ENCODE measurements at regions not wholly inside any gene's neighbourhood (a gene's known extent, or its start where the extent isn't known, plus 50 kb on each side); places are given as distances from the start of the nearest gene placed in this dataset.

DNA sequence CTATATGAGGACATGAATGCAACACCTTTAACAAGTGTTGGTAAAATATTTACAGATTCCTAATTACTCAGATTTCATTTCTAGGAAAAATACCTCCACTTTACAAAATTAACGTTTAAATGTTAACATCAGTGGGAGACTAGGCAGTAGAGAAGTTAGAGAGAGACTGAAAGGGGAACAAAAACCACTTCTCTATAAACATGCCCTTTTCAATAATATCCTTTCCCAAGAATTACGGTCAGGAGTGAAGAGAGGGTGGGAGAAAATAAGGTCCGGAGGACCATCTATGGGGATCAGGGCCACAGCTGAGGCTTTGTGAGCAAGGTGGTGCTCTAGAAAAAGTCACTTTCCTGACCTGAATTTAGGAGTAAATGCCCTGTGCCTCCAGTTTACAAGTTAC is 65.3 kb upstream of the WIPF1 start:
- no peak for DNase-seq (ENCODE audit: low read depth in 1 of 2, low spot score in 1 of 2)
- TF ChIP-seq POLR2AphosphoS5 (IDR thresholded peaks at IDR 0.05; ENCODE audit: low read depth) (no peak), SPI1 (IDR thresholded peaks at IDR 0.05; ENCODE audit: borderline replicate concordance, low read depth) (peak; percentile 51; the same call in 1 of the 2 replicates)
- TF ChIP-seq, protein P1, sequence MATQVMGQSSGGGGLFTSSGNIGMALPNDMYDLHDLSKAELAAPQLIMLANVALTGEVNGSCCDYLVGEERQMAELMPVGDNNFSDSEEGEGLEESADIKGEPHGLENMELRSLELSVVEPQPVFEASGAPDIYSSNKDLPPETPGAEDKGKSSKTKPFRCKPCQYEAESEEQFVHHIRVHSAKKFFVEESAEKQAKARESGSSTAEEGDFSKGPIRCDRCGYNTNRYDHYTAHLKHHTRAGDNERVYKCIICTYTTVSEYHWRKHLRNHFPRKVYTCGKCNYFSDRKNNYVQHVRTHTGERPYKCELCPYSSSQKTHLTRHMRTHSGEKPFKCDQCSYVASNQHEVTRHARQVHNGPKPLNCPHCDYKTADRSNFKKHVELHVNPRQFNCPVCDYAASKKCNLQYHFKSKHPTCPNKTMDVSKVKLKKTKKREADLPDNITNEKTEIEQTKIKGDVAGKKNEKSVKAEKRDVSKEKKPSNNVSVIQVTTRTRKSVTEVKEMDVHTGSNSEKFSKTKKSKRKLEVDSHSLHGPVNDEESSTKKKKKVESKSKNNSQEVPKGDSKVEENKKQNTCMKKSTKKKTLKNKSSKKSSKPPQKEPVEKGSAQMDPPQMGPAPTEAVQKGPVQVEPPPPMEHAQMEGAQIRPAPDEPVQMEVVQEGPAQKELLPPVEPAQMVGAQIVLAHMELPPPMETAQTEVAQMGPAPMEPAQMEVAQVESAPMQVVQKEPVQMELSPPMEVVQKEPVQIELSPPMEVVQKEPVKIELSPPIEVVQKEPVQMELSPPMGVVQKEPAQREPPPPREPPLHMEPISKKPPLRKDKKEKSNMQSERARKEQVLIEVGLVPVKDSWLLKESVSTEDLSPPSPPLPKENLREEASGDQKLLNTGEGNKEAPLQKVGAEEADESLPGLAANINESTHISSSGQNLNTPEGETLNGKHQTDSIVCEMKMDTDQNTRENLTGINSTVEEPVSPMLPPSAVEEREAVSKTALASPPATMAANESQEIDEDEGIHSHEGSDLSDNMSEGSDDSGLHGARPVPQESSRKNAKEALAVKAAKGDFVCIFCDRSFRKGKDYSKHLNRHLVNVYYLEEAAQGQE (IDR thresholded peaks at IDR 0.05; ENCODE audit: insufficient replicate concordance, low read depth) = no peak
- TF ChIP-seq, protein P2, sequence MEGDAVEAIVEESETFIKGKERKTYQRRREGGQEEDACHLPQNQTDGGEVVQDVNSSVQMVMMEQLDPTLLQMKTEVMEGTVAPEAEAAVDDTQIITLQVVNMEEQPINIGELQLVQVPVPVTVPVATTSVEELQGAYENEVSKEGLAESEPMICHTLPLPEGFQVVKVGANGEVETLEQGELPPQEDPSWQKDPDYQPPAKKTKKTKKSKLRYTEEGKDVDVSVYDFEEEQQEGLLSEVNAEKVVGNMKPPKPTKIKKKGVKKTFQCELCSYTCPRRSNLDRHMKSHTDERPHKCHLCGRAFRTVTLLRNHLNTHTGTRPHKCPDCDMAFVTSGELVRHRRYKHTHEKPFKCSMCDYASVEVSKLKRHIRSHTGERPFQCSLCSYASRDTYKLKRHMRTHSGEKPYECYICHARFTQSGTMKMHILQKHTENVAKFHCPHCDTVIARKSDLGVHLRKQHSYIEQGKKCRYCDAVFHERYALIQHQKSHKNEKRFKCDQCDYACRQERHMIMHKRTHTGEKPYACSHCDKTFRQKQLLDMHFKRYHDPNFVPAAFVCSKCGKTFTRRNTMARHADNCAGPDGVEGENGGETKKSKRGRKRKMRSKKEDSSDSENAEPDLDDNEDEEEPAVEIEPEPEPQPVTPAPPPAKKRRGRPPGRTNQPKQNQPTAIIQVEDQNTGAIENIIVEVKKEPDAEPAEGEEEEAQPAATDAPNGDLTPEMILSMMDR (IDR thresholded peaks at IDR 0.05; ENCODE audit: insufficient read depth, low read length) = no peak
- Histone ChIP-seq H3K27ac (replicated peaks) (peak overlapping the region; percentile 59), H3K4me3 (replicated peaks; ENCODE audit: insufficient read depth, low read length) (no peak overlapping the region), H3K27me3 (ENCODE audit: insufficient read depth, poor library complexity, severe bottlenecking) (no peaks in the 10 kb centered on the region)

DNA sequence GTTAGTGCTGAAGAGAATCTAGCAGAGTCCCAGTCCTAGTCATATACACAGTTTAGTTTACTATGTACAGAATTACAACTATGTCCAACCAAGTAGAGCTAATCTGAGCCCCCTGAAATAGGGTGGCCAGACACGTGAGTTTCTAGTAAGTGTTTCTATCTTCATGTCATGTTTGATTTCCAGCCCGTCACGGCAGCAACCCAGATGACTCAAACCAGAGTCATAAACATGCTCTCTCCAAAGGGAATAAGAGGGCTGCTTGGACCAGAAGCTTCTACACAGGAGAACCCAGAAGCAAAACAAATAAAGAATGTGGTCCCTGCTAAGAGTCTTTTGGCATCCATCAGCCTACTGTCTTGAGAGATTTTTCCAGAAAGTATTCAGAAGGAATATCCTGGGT is 64.9 kb upstream of the WIPF1 start:
- no peak for DNase-seq (ENCODE audit: low read depth in 1 of 2, low spot score in 1 of 2)

DNA sequence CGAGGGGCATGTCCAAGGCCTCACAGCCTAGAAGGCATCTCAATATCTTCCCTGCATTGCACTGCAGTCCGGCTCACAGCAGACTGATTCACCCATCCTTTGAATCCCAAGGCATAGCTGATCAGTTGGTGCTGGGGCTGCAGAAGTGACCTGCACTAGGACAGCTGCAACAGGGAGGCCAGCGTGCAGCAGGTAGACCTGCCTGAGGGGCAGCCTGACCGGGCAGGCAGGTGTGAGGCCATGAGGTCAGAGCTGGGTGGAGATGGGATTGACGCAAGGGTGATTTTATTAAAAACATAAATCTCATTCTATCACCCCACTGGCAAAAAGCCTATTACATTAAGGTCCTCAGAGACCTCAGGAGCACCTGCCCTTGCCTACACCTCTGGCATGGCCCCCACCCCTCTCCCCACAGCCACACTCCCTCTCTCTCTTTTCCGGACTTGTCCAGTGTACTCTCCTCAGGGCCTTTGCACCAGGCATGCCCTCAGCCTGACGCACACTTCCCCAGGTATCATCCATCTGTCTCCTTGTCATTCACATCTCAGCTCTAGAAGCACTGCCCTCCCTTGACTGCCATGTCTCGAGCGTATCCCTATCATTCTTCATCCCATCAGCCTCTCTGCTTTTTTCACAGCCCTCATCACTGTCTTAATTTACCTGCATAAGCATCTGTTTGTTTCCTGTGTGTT is 63.5 kb upstream of the WIPF1 start:
- DNase-seq (ENCODE audit: low read depth in 1 of 2, low spot score in 1 of 2) = no peak

More for the DNA sequence above, 64.9 kb upstream of the WIPF1 start:
- no peak overlapping the region for H3K4me3 ChIP-seq (replicated peaks; ENCODE audit: insufficient read depth, low read length)
- no peaks in the 10 kb centered on the region for H3K27me3 ChIP-seq (ENCODE audit: insufficient read depth, poor library complexity, severe bottlenecking)
- H3K27ac ChIP-seq (replicated peaks) = peak overlapping the region; percentile 59
- TF ChIP-seq, protein P2 (IDR thresholded peaks at IDR 0.05; ENCODE audit: insufficient read depth, low read length) = no peak
- TF ChIP-seq, protein P1 (IDR thresholded peaks at IDR 0.05; ENCODE audit: insufficient replicate concordance, low read depth) = no peak
- TF ChIP-seq SPI1 (IDR thresholded peaks at IDR 0.05; ENCODE audit: borderline replicate concordance, low read depth) (no peak), GABPA (IDR thresholded peaks at IDR 0.05; ENCODE audit: low read depth) (no peak), POLR2AphosphoS5 (IDR thresholded peaks at IDR 0.05; ENCODE audit: low read depth) (no peak)

More for the DNA sequence above, 63.5 kb upstream of the WIPF1 start:
- Histone ChIP-seq H3K27me3 (ENCODE audit: insufficient read depth, poor library complexity, severe bottlenecking) (no peaks in the 10 kb centered on the region), H3K4me3 (replicated peaks; ENCODE audit: insufficient read depth, low read length) (no peak overlapping the region), H3K27ac (replicated peaks) (no peak overlapping the region)
- TF ChIP-seq GABPA (IDR thresholded peaks at IDR 0.05; ENCODE audit: low read depth) (no peak), SPI1 (IDR thresholded peaks at IDR 0.05; ENCODE audit: borderline replicate concordance, low read depth) (no peak), POLR2AphosphoS5 (IDR thresholded peaks at IDR 0.05; ENCODE audit: low read depth) (no peak)
- TF ChIP-seq, protein P1 (IDR thresholded peaks at IDR 0.05; ENCODE audit: insufficient replicate concordance, low read depth) = no peak
- TF ChIP-seq, protein P2 (IDR thresholded peaks at IDR 0.05; ENCODE audit: insufficient read depth, low read length) = no peak
